ENCODE measurements at regions not wholly inside any gene's neighbourhood (a gene's known extent, or its start where the extent isn't known, plus 50 kb on each side); places are given as distances from the start of the nearest gene placed in this dataset.

GRCh38 chr10:3016016-3016415, 51.3 kb upstream of the PFKP start:
- no peak for DNase-seq

- no peak for DNase-seq
These were observed 52.4 kb upstream of the PFKP start for GRCh38 chr10:3014968-3015367.

GRCh38 chr10:3012223-3012622, 55.1 kb upstream of the PFKP start:
- DNase-seq, result no peak

- no peak for DNase-seq
These were observed 56.4 kb upstream of the PFKP start for GRCh38 chr10:3010816-3011460.

GRCh38 chr10:3010334-3010733, 57.0 kb upstream of the PFKP start:
- DNase-seq, result no peak

- DNase-seq, result no peak
These were observed 58.0 kb upstream of the PFKP start for GRCh38 chr10:3009341-3009740.

GRCh38 chr10:3008518-3009195, 58.7 kb upstream of the PFKP start:
- no peak for DNase-seq

- DNase-seq, result no peak
These were observed 60.7 kb upstream of the PFKP start for GRCh38 chr10:3006607-3007006.

- DNase-seq, result no peak
These were observed 61.3 kb upstream of the PFKP start for GRCh38 chr10:3006093-3006492.

- DNase-seq, result no peak
These were observed 65.0 kb upstream of the PFKP start for GRCh38 chr10:3002304-3002703.

GRCh38 chr10:3000048-3000447, 67.3 kb upstream of the PFKP start:
- DNase-seq, result no peak

GRCh38 chr10:2994221-2994961, 73.0 kb upstream of the PFKP start:
- DNase-seq, result no peak

- DNase-seq, result no peak
These were observed 73.7 kb upstream of the PFKP start for GRCh38 chr10:2993636-2994035.

- DNase-seq, result no peak
These were observed 74.7 kb upstream of the PFKP start for GRCh38 chr10:2992401-2993198.

- no peak for DNase-seq
These were observed 76.6 kb upstream of the PFKP start for GRCh38 chr10:2990764-2991163.

- DNase-seq, result no peak
These were observed 77.9 kb upstream of the PFKP start for GRCh38 chr10:2989292-2989947.

- DNase-seq, result no peak
These were observed 80.1 kb upstream of the PFKP start for GRCh38 chr10:2987185-2987768.

- peak; percentile 34 for DNase-seq
These were observed 81.0 kb upstream of the PFKP start for GRCh38 chr10:2986391-2986801.

- no peak for DNase-seq
These were observed 81.6 kb upstream of the PFKP start for GRCh38 chr10:2985729-2986232.

GRCh38 chr10:2984682-2985081, 82.7 kb upstream of the PFKP start:
- DNase-seq, result no peak

GRCh38 chr10:2982146-2982545, 85.2 kb upstream of the PFKP start:
- DNase-seq, result no peak

GRCh38 chr10:2981361-2981801, 86.0 kb upstream of the PFKP start:
- no peak for DNase-seq
